Neural cell (in vitro differentiated cells): ENCODE measurements at regions not wholly inside any gene's neighbourhood (a gene's known extent, or its start where the extent isn't known, plus 50 kb on each side); places are given as distances from the start of the nearest gene placed in this dataset.

Experiments used
- H2AFZ ChIP-seq: fragments of 200-600, 300-800 bp; sonication (generic), shearing (Covaris generic); 2 replicates; pipeline ENCODE4 v1.6.0; 2014; ENCODE audit warnings: low read depth, mild to moderate bottlenecking, antibody characterized with exemption, low read length, moderate library complexity
- H3F3A ChIP-seq: fragments of 200-600 bp; shearing (Covaris generic); 2 replicates; pipeline ENCODE4 v1.6.1; 2016; ENCODE audit warnings: mild to moderate bottlenecking, moderate library complexity, mixed read lengths, antibody characterized with exemption, low read length; ENCODE audit not compliant: insufficient read depth, poor library complexity, severe bottlenecking
- H3K27ac ChIP-seq: fragments of 200-600, 300-800 bp; sonication (generic), shearing (Covaris generic); 2 replicates; pipeline ENCODE4 v1.5.1; 2014; ENCODE audit warnings: mild to moderate bottlenecking, low read length, moderate library complexity
- H3K27me3 ChIP-seq: fragments of 300-800, 200-600 bp; sonication (generic), shearing (Covaris generic); 2 replicates; pipeline ENCODE4 v1.6.0; 2014; ENCODE audit warnings: mild to moderate bottlenecking, low read depth, low read length, moderate library complexity; ENCODE audit not compliant: insufficient read depth
- H3K36me3 ChIP-seq: fragments of 300-800, 200-600 bp; sonication (generic), shearing (Covaris generic); 2 replicates; pipeline ENCODE4 v1.5.1; 2014; ENCODE audit warnings: mild to moderate bottlenecking, antibody characterized with exemption, low read length, moderate library complexity; ENCODE audit not compliant: insufficient read depth
- H3K4me2 ChIP-seq: fragments of 300-800, 200-600 bp; sonication (generic), shearing (Covaris generic); 2 replicates; pipeline ENCODE4 v1.6.0; 2014; ENCODE audit warnings: mild to moderate bottlenecking, low read length
- H3K4me3 ChIP-seq: fragments of 300-800, 200-600 bp; sonication (generic), shearing (Covaris generic); 2 replicates; pipeline ENCODE4 v1.5.1; 2014; ENCODE audit warnings: mild to moderate bottlenecking, low read length, moderate library complexity
- H3K79me2 ChIP-seq: fragments of 200-600 bp; shearing (Covaris generic); replicated peaks from 2 replicates; pipeline ENCODE4 v1.6.0; 2014; ENCODE audit warnings: mild to moderate bottlenecking, low read length, moderate library complexity; ENCODE audit not compliant: insufficient read depth
- H3K9ac ChIP-seq: fragments of 300-800, 200-600 bp; sonication (generic), shearing (Covaris generic); 2 replicates; pipeline ENCODE4 v1.6.1; 2016; ENCODE audit warnings: mild to moderate bottlenecking, low read length, mixed read lengths
- H3K9me2 ChIP-seq: fragments of 200-600 bp; shearing (Covaris generic); 2 replicates; pipeline ENCODE4 v1.6.1; 2016; ENCODE audit warnings: mild to moderate bottlenecking, low read length, mixed read lengths; ENCODE audit not compliant: insufficient read depth
- H3K9me3 ChIP-seq: fragments of 200-600, 300-800 bp; sonication (generic), shearing (Covaris generic); 2 replicates; pipeline ENCODE4 v1.6.1; 2016; ENCODE audit warnings: mild to moderate bottlenecking, mixed run types, low read length, moderate library complexity, mixed read lengths
- H4K20me1 ChIP-seq: fragments of 200-600 bp; shearing (Covaris generic); 2 replicates; pipeline ENCODE4 v1.6.1; 2016; ENCODE audit warnings: mild to moderate bottlenecking, mixed run types; ENCODE audit not compliant: insufficient read depth
- CTCF ChIP-seq: fragments of 450-650 bp; IDR thresholded peaks from 2 replicates; pipeline ENCODE4 v1.5.1; 2014; ENCODE audit warnings: antibody characterized with exemption, mild to moderate bottlenecking, moderate library complexity; ENCODE audit not compliant: poor library complexity, severe bottlenecking
- EP300 ChIP-seq: fragments of 450-650 bp; conservative IDR thresholded peaks from 2 replicates; pipeline ENCODE4 v1.6.1; 2014; ENCODE audit warnings: antibody characterized with exemption, mild to moderate bottlenecking, moderate library complexity; ENCODE audit not compliant: poor library complexity, severe bottlenecking
- EZH2 ChIP-seq: fragments of 200-600, 300-800 bp; shearing (Covaris generic), sonication (generic); IDR thresholded peaks from 2 replicates; pipeline ENCODE4 v1.6.1; 2014; ENCODE audit warnings: antibody characterized with exemption, low read length, borderline replicate concordance, mild to moderate bottlenecking; ENCODE audit not compliant: insufficient read depth, poor library complexity, severe bottlenecking
- MXI1 ChIP-seq: fragments of 450-650 bp; conservative IDR thresholded peaks from 2 replicates; pipeline ENCODE4 v1.6.1; 2014; ENCODE audit warnings: antibody characterized with exemption, mild to moderate bottlenecking; ENCODE audit not compliant: poor library complexity, severe bottlenecking
- POLR2AphosphoS5 ChIP-seq: IDR thresholded peaks from 2 replicates; pipeline ENCODE4 v1.6.1; 2012
- RAD21 ChIP-seq: fragments of 450-650 bp; conservative IDR thresholded peaks from 2 replicates; pipeline ENCODE4 v1.6.1; 2014; ENCODE audit warnings: antibody characterized with exemption, mild to moderate bottlenecking, moderate library complexity
- SMC3 ChIP-seq: fragments of 450-650 bp; conservative IDR thresholded peaks from 2 replicates; pipeline ENCODE4 v1.6.1; 2014; ENCODE audit warnings: antibody characterized with exemption, mild to moderate bottlenecking, moderate library complexity; ENCODE audit not compliant: poor library complexity
- TAF1 ChIP-seq: IDR thresholded peaks from 2 replicates; pipeline ENCODE4 v1.6.1; 2012; ENCODE audit warnings: low read depth
- TF ChIP-seq, protein P1 (sequence below): IDR thresholded peaks from 2 replicates; pipeline ENCODE4 v1.6.1; 2012; ENCODE audit warnings: borderline replicate concordance

- Histone ChIP-seq H3K36me3 (no peaks in the 10 kb centered on the region), H3K4me2 (no peak overlapping the region), H3F3A (no peaks in the 10 kb centered on the region), H3K9me3 (no peaks in the 10 kb centered on the region), H3K4me3 (no peak overlapping the region), H3K27me3 (no peaks in the 10 kb centered on the region), H3K27ac (no peak overlapping the region), H4K20me1 (no peaks in the 10 kb centered on the region), H3K9me2 (no peaks in the 10 kb centered on the region), H3K79me2 (no peaks in the 10 kb centered on the region), H3K9ac (no peak overlapping the region), H2AFZ (no peak overlapping the region)
- no peak for TF ChIP-seq TAF1
- no peak for TF ChIP-seq CTCF
- TF ChIP-seq SMC3: no peak
- TF ChIP-seq MXI1: no peak
- TF ChIP-seq EZH2: no peak
- TF ChIP-seq RAD21: no peak
- TF ChIP-seq EP300: no peak
- no peak for TF ChIP-seq POLR2AphosphoS5
- TF ChIP-seq, protein P1, sequence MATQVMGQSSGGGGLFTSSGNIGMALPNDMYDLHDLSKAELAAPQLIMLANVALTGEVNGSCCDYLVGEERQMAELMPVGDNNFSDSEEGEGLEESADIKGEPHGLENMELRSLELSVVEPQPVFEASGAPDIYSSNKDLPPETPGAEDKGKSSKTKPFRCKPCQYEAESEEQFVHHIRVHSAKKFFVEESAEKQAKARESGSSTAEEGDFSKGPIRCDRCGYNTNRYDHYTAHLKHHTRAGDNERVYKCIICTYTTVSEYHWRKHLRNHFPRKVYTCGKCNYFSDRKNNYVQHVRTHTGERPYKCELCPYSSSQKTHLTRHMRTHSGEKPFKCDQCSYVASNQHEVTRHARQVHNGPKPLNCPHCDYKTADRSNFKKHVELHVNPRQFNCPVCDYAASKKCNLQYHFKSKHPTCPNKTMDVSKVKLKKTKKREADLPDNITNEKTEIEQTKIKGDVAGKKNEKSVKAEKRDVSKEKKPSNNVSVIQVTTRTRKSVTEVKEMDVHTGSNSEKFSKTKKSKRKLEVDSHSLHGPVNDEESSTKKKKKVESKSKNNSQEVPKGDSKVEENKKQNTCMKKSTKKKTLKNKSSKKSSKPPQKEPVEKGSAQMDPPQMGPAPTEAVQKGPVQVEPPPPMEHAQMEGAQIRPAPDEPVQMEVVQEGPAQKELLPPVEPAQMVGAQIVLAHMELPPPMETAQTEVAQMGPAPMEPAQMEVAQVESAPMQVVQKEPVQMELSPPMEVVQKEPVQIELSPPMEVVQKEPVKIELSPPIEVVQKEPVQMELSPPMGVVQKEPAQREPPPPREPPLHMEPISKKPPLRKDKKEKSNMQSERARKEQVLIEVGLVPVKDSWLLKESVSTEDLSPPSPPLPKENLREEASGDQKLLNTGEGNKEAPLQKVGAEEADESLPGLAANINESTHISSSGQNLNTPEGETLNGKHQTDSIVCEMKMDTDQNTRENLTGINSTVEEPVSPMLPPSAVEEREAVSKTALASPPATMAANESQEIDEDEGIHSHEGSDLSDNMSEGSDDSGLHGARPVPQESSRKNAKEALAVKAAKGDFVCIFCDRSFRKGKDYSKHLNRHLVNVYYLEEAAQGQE: no peak
Observed at GRCh38 chr10:84838851-84839250, 510.5 kb downstream of the CCSER2 start.

GRCh38 chr10:84842593-84842992, 514.2 kb downstream of the CCSER2 start:
- no peaks in the 10 kb centered on the region for H3K9me2 ChIP-seq
- H2AFZ ChIP-seq: no peak overlapping the region
- H3K79me2 ChIP-seq: no peaks in the 10 kb centered on the region
- no peaks in the 10 kb centered on the region for H4K20me1 ChIP-seq
- H3K36me3 ChIP-seq: no peaks in the 10 kb centered on the region
- no peak overlapping the region for H3K9ac ChIP-seq
- TF ChIP-seq SMC3 (no peak), TAF1 (no peak), POLR2AphosphoS5 (no peak), CTCF (no peak), RAD21 (no peak), EP300 (no peak), EZH2 (no peak), MXI1 (no peak)
- TF ChIP-seq, protein P1: no peak
- no peaks in the 10 kb centered on the region for H3K9me3 ChIP-seq
- no peak overlapping the region for H3K4me3 ChIP-seq
- no peak overlapping the region for H3K4me2 ChIP-seq
- H3K27me3 ChIP-seq: no peaks in the 10 kb centered on the region
- H3F3A ChIP-seq: peaks cover 4% of the 10 kb centered on the region
- no peak overlapping the region for H3K27ac ChIP-seq
